MM.1S (cell line): ENCODE measurements at regions not wholly inside any gene's neighbourhood (a gene's known extent, or its start where the extent isn't known, plus 50 kb on each side); places are given as distances from the start of the nearest gene placed in this dataset.

Experiments
- CTCF ChIP-seq: fragments of 300-600 bp; sonication (generic); IDR thresholded peaks from 2 replicates; pipeline ENCODE4 v1.5.1; 2016; ENCODE audit warnings: antibody characterized with exemption, low read length, mixed read lengths
- EZH2 ChIP-seq: fragments of 300-600 bp; sonication (generic); optimal IDR thresholded peaks from 2 replicates; pipeline ENCODE3; 2017; ENCODE audit warnings: low read depth, mild to moderate bottlenecking, antibody characterized with exemption, low read length, mixed read lengths
- EZH2phosphoT487 ChIP-seq: fragments of 300-600 bp; sonication (generic); IDR thresholded peaks from 2 replicates; pipeline ENCODE4 v1.6.1; 2018; ENCODE audit warnings: antibody characterized with exemption, low read length

- TF ChIP-seq EZH2 = no peak
- no peak for TF ChIP-seq CTCF
- no peak for TF ChIP-seq EZH2phosphoT487
These were observed 117.9 kb downstream of the COX18 start for GRCh38 chr4:72951628-72952027.
